SK-N-SH treated with all-trans-retinoic acid at 6 μM for 48 hours (cell line): ENCODE measurements at regions not wholly inside any gene's neighbourhood (a gene's known extent, or its start where the extent isn't known, plus 50 kb on each side); places are given as distances from the start of the nearest gene placed in this dataset.

Experiments used
- ARNTL ChIP-seq: fragments of 450-650 bp; formaldehyde crosslinking; IDR thresholded peaks from 2 replicates; pipeline ENCODE4 v1.5.0; 2020; ENCODE audit warnings: low read depth, mild to moderate bottlenecking, moderate library complexity, borderline replicate concordance
- CSDC2 ChIP-seq: fragments of 250-450 bp; sonication (Bioruptor Pico); IDR thresholded peaks from 2 replicates; pipeline ENCODE4 v1.5.0; 2020; ENCODE audit warnings: mild to moderate bottlenecking, moderate library complexity
- RARB ChIP-seq: fragments of 250-450 bp; sonication (Bioruptor Pico); IDR thresholded peaks from 2 replicates; pipeline ENCODE4 v1.8.0; 2021; ENCODE audit warnings: mild to moderate bottlenecking, moderate library complexity
- TCF4 ChIP-seq: fragments of 250-450 bp; sonication (Bioruptor Pico); IDR thresholded peaks from 2 replicates; pipeline ENCODE4 v1.8.0; 2021; ENCODE audit warnings: mild to moderate bottlenecking, moderate library complexity, borderline replicate concordance
- TOX ChIP-seq: fragments of 250-450 bp; sonication (Bioruptor Pico); IDR thresholded peaks from 2 replicates; pipeline ENCODE4 v1.8.0; 2021; ENCODE audit warnings: mild to moderate bottlenecking, moderate library complexity, borderline replicate concordance
- ZFP3 ChIP-seq: fragments of 250-450 bp; sonication (Bioruptor Pico); IDR thresholded peaks from 2 replicates; pipeline ENCODE4 v1.5.0; 2020; ENCODE audit warnings: mild to moderate bottlenecking, moderate library complexity
- ZNF565 ChIP-seq: fragments of 450-650 bp; formaldehyde crosslinking; conservative IDR thresholded peaks from 2 replicates; pipeline ENCODE4 v1.5.0; 2020; ENCODE audit warnings: low read depth, mild to moderate bottlenecking, moderate library complexity
- TF ChIP-seq, protein P1 (sequence below): fragments of 250-450 bp; sonication (Bioruptor Pico); IDR thresholded peaks from 2 replicates; pipeline ENCODE4 v1.8.0; 2021; ENCODE audit warnings: low read depth, mild to moderate bottlenecking, moderate library complexity, borderline replicate concordance
- TF ChIP-seq, protein P2 (sequence below): fragments of 250-450 bp; sonication (Bioruptor Pico); IDR thresholded peaks from 2 replicates; pipeline ENCODE4 v1.5.0; 2020; ENCODE audit warnings: mild to moderate bottlenecking, moderate library complexity
- TF ChIP-seq, protein P3 (sequence below): fragments of 250-450 bp; sonication (Bioruptor Pico); IDR thresholded peaks from 2 replicates; pipeline ENCODE4 v1.5.1; 2021; ENCODE audit warnings: mild to moderate bottlenecking, moderate library complexity
- TF ChIP-seq, protein P4 (sequence below): fragments of 250-450 bp; sonication (Bioruptor Pico); IDR thresholded peaks from 2 replicates; pipeline ENCODE4 v1.5.1; 2020; ENCODE audit warnings: low read depth, mild to moderate bottlenecking, moderate library complexity

DNA sequence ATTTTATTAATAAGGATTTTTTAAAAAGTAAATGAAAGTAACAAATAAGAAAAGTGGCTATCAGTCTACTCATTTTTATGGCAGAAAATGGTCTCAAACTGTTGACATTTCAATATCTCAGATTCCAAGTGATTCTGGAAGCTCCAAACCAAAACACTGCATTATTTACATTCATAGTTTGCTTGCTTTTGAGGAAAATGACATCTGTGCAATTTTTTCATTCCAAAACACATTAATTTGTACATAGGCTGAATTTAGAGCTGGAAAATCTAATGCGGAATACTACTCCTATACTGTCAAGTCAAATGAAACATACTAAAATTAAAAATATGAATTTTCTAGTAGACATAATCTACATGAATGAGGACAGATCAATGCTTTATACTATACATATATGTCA, 1047.6 kb downstream of the CDH9 start:
- TF ChIP-seq, protein P1, sequence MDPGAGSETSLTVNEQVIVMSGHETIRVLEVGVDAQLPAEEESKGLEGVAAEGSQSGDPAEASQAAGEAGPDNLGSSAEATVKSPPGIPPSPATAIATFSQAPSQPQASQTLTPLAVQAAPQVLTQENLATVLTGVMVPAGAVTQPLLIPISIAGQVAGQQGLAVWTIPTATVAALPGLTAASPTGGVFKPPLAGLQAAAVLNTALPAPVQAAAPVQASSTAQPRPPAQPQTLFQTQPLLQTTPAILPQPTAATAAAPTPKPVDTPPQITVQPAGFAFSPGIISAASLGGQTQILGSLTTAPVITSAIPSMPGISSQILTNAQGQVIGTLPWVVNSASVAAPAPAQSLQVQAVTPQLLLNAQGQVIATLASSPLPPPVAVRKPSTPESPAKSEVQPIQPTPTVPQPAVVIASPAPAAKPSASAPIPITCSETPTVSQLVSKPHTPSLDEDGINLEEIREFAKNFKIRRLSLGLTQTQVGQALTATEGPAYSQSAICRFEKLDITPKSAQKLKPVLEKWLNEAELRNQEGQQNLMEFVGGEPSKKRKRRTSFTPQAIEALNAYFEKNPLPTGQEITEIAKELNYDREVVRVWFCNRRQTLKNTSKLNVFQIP (CRISPR knock-in tag), result no peak
- TF ChIP-seq TOX (CRISPR knock-in tag) (no peak), CSDC2 (no peak), ZNF565 (CRISPR knock-in tag) (no peak), ARNTL (CRISPR knock-in tag) (no peak), ZFP3 (CRISPR knock-in tag) (no peak), TCF4 (no peak), RARB (CRISPR knock-in tag) (no peak)
- TF ChIP-seq, protein P2, sequence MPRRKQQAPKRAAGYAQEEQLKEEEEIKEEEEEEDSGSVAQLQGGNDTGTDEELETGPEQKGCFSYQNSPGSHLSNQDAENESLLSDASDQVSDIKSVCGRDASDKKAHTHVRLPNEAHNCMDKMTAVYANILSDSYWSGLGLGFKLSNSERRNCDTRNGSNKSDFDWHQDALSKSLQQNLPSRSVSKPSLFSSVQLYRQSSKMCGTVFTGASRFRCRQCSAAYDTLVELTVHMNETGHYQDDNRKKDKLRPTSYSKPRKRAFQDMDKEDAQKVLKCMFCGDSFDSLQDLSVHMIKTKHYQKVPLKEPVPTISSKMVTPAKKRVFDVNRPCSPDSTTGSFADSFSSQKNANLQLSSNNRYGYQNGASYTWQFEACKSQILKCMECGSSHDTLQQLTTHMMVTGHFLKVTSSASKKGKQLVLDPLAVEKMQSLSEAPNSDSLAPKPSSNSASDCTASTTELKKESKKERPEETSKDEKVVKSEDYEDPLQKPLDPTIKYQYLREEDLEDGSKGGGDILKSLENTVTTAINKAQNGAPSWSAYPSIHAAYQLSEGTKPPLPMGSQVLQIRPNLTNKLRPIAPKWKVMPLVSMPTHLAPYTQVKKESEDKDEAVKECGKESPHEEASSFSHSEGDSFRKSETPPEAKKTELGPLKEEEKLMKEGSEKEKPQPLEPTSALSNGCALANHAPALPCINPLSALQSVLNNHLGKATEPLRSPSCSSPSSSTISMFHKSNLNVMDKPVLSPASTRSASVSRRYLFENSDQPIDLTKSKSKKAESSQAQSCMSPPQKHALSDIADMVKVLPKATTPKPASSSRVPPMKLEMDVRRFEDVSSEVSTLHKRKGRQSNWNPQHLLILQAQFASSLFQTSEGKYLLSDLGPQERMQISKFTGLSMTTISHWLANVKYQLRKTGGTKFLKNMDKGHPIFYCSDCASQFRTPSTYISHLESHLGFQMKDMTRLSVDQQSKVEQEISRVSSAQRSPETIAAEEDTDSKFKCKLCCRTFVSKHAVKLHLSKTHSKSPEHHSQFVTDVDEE (CRISPR knock-in tag), result no peak
- TF ChIP-seq, protein P3, sequence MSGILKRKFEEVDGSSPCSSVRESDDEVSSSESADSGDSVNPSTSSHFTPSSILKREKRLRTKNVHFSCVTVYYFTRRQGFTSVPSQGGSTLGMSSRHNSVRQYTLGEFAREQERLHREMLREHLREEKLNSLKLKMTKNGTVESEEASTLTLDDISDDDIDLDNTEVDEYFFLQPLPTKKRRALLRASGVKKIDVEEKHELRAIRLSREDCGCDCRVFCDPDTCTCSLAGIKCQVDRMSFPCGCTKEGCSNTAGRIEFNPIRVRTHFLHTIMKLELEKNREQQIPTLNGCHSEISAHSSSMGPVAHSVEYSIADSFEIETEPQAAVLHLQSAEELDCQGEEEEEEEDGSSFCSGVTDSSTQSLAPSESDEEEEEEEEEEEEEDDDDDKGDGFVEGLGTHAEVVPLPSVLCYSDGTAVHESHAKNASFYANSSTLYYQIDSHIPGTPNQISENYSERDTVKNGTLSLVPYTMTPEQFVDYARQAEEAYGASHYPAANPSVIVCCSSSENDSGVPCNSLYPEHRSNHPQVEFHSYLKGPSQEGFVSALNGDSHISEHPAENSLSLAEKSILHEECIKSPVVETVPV (CRISPR knock-in tag), result no peak
- TF ChIP-seq, protein P4, sequence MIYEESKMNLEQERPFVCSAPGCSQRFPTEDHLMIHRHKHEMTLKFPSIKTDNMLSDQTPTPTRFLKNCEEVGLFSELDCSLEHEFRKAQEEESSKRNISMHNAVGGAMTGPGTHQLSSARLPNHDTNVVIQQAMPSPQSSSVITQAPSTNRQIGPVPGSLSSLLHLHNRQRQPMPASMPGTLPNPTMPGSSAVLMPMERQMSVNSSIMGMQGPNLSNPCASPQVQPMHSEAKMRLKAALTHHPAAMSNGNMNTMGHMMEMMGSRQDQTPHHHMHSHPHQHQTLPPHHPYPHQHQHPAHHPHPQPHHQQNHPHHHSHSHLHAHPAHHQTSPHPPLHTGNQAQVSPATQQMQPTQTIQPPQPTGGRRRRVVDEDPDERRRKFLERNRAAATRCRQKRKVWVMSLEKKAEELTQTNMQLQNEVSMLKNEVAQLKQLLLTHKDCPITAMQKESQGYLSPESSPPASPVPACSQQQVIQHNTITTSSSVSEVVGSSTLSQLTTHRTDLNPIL, result no peak
